ENCODE measurements at regions not wholly inside any gene's neighbourhood (a gene's known extent, or its start where the extent isn't known, plus 50 kb on each side); places are given as distances from the start of the nearest gene placed in this dataset.

DNA sequence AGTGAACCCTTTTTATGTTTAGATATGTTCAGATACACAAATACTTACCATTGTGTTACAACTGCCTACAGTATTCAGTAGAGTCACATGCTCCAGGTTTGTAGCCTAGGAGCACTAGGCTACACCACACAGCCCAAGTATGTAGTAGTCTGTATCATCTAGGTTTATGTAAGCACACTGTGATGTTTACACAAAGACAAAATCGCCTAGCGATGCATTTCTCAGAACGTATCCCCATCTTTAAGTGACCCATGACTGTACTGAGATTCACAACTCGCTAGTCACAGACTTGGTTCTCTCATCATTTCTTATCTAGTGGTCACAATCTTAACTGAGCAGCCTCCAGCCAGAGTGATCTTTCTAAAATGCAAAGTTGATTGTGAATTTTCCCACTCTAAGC is 119.2 kb downstream of the RASSF10 start:
- no peak overlapping the region for H3K4me2 ChIP-seq (ENCODE audit: insufficient read depth, low read length)
- H3K27ac ChIP-seq (ENCODE audit: insufficient read depth, low read depth, low read length), result no peak overlapping the region
- FAIRE-seq (no peak), DNase-seq (ENCODE audit: low read depth, low spot score) (no peak)
- no peaks in the 10 kb centered on the region for H3K4me1 ChIP-seq (ENCODE audit: control insufficient read depth, extremely low read depth, insufficient read depth, low read length)
- intact Hi-C loops (cut with micrococcal nuclease) (no loop called here), dilution Hi-C loops (cut with MboI; ENCODE audit: extremely low pct_ligation_motif_present, low sequenced_read_pairs) (no loop called here)
- no peak for TF ChIP-seq EZH2 (IDR thresholded peaks at IDR 0.05; ENCODE audit: borderline replicate concordance, low read depth, low read length, severe bottlenecking)
- TF ChIP-seq POLR2AphosphoS5 (IDR thresholded peaks at IDR 0.05; ENCODE audit: insufficient read depth, low read depth, low read length), result no peak
- no peak for TF ChIP-seq JUN (IDR thresholded peaks at IDR 0.05; ENCODE audit: borderline replicate concordance, insufficient read depth, insufficient read length, low read depth)
- no peak for TF ChIP-seq MYC (IDR thresholded peaks at IDR 0.05; ENCODE audit: low read depth, low read length)
- no peaks in the 10 kb centered on the region for H3K9me3 ChIP-seq (replicated peaks; ENCODE audit: control insufficient read depth, insufficient read depth, low read length)
- peaks cover 2 to 4% of the 10 kb centered on the region in 2 experiments for H3K27me3 ChIP-seq (ENCODE audit: control insufficient read depth in 2 of 2, insufficient read depth in 2 of 2, low read length in 2 of 2)
- H2AFZ ChIP-seq (ENCODE audit: low read depth, low read length), result no peak overlapping the region
- BruUV-seq (replicated peaks), result no TSS peak
- no peaks in the 10 kb centered on the region for H3K79me2 ChIP-seq (ENCODE audit: control insufficient read depth, insufficient read depth, low read length)
- POLR2A ChIA-PET, result no interaction called here
- H3K9me1 ChIP-seq (replicated peaks; ENCODE audit: control insufficient read depth, extremely low read depth, insufficient read depth, low read length), result no peaks in the 10 kb centered on the region
- H3K4me3 ChIP-seq (replicated peaks in 1 of 3; ENCODE audit: insufficient read depth in 1 of 3, low read depth in 1 of 3, low read length in 3 of 3), result no peak overlapping the region
- H3K36me3 ChIP-seq (ENCODE audit: control insufficient read depth in 2 of 2, extremely low read depth in 1 of 2, insufficient read depth in 2 of 2, low read length in 2 of 2), result no peaks in the 10 kb centered on the region
- CTCF ChIA-PET, result no interaction called here
- H3K9ac ChIP-seq (replicated peaks; ENCODE audit: extremely low read depth, insufficient read depth, low read length), result no peak overlapping the region
- no peaks in the 10 kb centered on the region for H4K20me1 ChIP-seq (replicated peaks; ENCODE audit: control insufficient read depth, extremely low read depth, insufficient read depth, low read length)

DNA sequence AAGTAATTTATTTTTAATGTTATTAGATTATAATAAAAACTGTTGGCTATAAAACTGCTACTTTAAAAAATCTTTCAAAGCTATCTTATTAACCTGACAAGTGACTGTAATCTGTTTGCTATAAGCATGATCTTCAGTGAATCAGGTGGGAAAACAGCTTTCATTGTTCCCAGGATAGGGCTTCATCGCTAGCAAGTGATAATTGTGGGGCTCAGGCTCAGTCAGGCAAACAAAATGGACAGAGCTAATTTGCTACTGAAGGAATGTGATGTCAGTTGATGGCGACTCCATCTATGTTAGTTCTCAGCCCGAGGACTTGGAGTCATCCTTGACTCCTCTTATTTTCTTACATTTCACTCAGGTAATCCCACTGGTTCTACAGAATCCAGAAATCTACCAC is 125.0 kb downstream of the RASSF10 start:
- Histone ChIP-seq H2AFZ (ENCODE audit: low read depth, low read length) (no peak overlapping the region), H3K9me3 (replicated peaks; ENCODE audit: control insufficient read depth, insufficient read depth, low read length) (no peaks in the 10 kb centered on the region), H3K27me3 (ENCODE audit: control insufficient read depth in 2 of 2, insufficient read depth in 2 of 2, low read length in 2 of 2) (peaks cover 0 to under 1% of the 10 kb centered on the region in 2 experiments), H3K4me2 (ENCODE audit: insufficient read depth, low read length) (no peak overlapping the region), H3K27ac (ENCODE audit: insufficient read depth, low read depth, low read length) (no peak overlapping the region), H3K9me1 (replicated peaks; ENCODE audit: control insufficient read depth, extremely low read depth, insufficient read depth, low read length) (no peaks in the 10 kb centered on the region), H4K20me1 (replicated peaks; ENCODE audit: control insufficient read depth, extremely low read depth, insufficient read depth, low read length) (no peaks in the 10 kb centered on the region), H3K4me3 (replicated peaks in 1 of 3; ENCODE audit: insufficient read depth in 1 of 3, low read depth in 1 of 3, low read length in 3 of 3) (no peak overlapping the region), H3K4me1 (ENCODE audit: control insufficient read depth, extremely low read depth, insufficient read depth, low read length) (peaks cover 15% of the 10 kb centered on the region), H3K79me2 (ENCODE audit: control insufficient read depth, insufficient read depth, low read length) (no peaks in the 10 kb centered on the region), H3K9ac (replicated peaks; ENCODE audit: extremely low read depth, insufficient read depth, low read length) (no peak overlapping the region), H3K36me3 (ENCODE audit: control insufficient read depth in 2 of 2, extremely low read depth in 1 of 2, insufficient read depth in 2 of 2, low read length in 2 of 2) (no peaks in the 10 kb centered on the region)
- TF ChIP-seq, protein P1, sequence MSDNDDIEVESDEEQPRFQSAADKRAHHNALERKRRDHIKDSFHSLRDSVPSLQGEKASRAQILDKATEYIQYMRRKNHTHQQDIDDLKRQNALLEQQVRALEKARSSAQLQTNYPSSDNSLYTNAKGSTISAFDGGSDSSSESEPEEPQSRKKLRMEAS (IDR thresholded peaks at IDR 0.05; ENCODE audit: insufficient read depth, insufficient read length), result no peak
- TF ChIP-seq FOS (IDR thresholded peaks at IDR 0.05; ENCODE audit: borderline replicate concordance, insufficient read depth, low read length), result no peak
- ChIA-PET POLR2A (no interaction called here), CTCF (interaction anchor here (1.4 kb wide), 1 partner anchor 8 kb away, joined by 3 read pairs; no protein-coding TSS in a partner anchor)
- no peak for FAIRE-seq
- DNase-seq (ENCODE audit: low read depth, low spot score), result no peak
- BruUV-seq (replicated peaks), result no TSS peak
- dilution Hi-C loops (cut with MboI; ENCODE audit: extremely low pct_ligation_motif_present, low sequenced_read_pairs), result no loop called here
- intact Hi-C loops (cut with micrococcal nuclease), result no loop called here

Measured in endothelial cell of umbilical vein (primary cell).